ENCODE measurements at regions not wholly inside any gene's neighbourhood (a gene's known extent, or its start where the extent isn't known, plus 50 kb on each side); places are given as distances from the start of the nearest gene placed in this dataset.

DNA sequence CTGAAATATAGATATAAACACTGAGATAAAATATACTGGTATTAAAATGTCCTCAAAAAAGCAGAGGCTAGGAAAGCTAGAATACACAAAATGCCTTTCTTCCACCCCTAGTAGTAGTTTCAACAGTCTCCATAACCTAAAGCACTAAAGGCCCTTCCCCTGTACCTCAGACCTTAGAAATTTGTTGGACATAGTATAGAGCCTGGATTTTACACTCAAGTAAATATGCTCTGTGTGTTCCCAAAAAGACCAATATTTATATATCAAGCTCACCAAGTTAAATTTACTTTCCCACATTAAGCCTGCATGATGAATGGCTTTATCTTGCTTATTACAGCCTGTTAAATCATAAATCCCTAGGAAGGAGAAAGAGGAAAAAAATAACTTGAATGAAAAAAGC, 378.7 kb upstream of the AZI2 start:
- no peak overlapping the region for H3K4me3 ChIP-seq
- H3K27me3 ChIP-seq = no peaks in the 10 kb centered on the region
- intact Hi-C loops (cut with DNase I) = loop anchor here (2.0 to 10.0 kb wide), 8 partner anchors 53 to 253 kb away; no protein-coding TSS in a partner anchor
- no peaks in the 10 kb centered on the region for H3K4me1 ChIP-seq
- no peak for TF ChIP-seq POLR2A (IDR thresholded peaks at IDR 0.05)
- TF ChIP-seq, protein P1, sequence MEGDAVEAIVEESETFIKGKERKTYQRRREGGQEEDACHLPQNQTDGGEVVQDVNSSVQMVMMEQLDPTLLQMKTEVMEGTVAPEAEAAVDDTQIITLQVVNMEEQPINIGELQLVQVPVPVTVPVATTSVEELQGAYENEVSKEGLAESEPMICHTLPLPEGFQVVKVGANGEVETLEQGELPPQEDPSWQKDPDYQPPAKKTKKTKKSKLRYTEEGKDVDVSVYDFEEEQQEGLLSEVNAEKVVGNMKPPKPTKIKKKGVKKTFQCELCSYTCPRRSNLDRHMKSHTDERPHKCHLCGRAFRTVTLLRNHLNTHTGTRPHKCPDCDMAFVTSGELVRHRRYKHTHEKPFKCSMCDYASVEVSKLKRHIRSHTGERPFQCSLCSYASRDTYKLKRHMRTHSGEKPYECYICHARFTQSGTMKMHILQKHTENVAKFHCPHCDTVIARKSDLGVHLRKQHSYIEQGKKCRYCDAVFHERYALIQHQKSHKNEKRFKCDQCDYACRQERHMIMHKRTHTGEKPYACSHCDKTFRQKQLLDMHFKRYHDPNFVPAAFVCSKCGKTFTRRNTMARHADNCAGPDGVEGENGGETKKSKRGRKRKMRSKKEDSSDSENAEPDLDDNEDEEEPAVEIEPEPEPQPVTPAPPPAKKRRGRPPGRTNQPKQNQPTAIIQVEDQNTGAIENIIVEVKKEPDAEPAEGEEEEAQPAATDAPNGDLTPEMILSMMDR (IDR thresholded peaks at IDR 0.05) = no peak
- H3K36me3 ChIP-seq = no peaks in the 10 kb centered on the region
- ATAC-seq = no peak
- no peak overlapping the region for H3K27ac ChIP-seq
- peaks cover 0 to 7% (median 0%) of the 10 kb centered on the region in 12 donors for H3K9me3 ChIP-seq
- no peak for DNase-seq

GRCh38 chr3:28738425-28738824, 389.8 kb upstream of the AZI2 start:
- peaks cover 0 to under 1% (median 0%) of the 10 kb centered on the region in 12 donors for H3K4me1 ChIP-seq
- DNase-seq (no peak), ATAC-seq (no peak)
- no peak overlapping the region for H3K27ac ChIP-seq
- H3K27me3 ChIP-seq = no peaks in the 10 kb centered on the region
- intact Hi-C loops (cut with DNase I) = no loop called here
- no peak overlapping the region for H3K4me3 ChIP-seq
- TF ChIP-seq, protein P1 (IDR thresholded peaks at IDR 0.05) = no peak
- TF ChIP-seq POLR2A (IDR thresholded peaks at IDR 0.05) = no peak
- H3K36me3 ChIP-seq = no peaks in the 10 kb centered on the region
- 55 to 57% (median 57%) methylated on average over 2 of the region's 2 CpGs for WGBS, 4 donors
- peaks cover 0 to 14% (median 1%) of the 10 kb centered on the region in 12 donors for H3K9me3 ChIP-seq

GRCh38 chr3:28739647-28740046, 391.0 kb upstream of the AZI2 start:
- intact Hi-C loops (cut with DNase I) = no loop called here
- WGBS, 4 donors = 48 to 66% (median 59%) methylated on average over 1 of the region's 1 CpG
- Histone ChIP-seq H3K36me3 (no peaks in the 10 kb centered on the region), H3K4me3 (no peak overlapping the region), H3K27me3 (no peaks in the 10 kb centered on the region), H3K4me1 (peaks cover 0 to 12% (median 0%) of the 10 kb centered on the region in 12 donors), H3K27ac (no peak overlapping the region), H3K9me3 (peaks cover 0 to 4% (median 0%) of the 10 kb centered on the region in 12 donors)
- TF ChIP-seq, protein P1 (IDR thresholded peaks at IDR 0.05) = no peak
- no peak for TF ChIP-seq POLR2A (IDR thresholded peaks at IDR 0.05)
- no peak for DNase-seq
- ATAC-seq = no peak

DNA sequence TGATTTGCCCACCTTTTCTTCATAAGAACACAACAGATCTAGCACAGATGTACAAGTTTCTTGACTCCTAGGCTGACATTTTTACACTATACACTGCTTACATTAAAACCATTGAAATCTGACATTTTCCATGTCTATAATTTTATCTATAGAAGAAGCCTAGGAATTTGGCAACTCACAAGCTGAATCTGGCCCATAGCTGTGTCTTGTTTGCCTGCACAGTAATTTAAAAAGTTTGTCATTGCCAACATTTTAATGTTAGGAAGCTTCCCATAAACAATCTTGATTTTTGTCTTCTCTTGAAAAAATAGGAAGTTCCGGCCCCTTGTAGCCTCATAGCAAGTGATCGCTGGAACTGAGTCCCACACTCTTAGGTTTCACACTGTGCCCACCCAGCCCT, 394.6 kb upstream of the AZI2 start:
- ATAC-seq = no peak
- WGBS, 4 donors = 87 to 98% (median 95%) methylated on average over 2 of the region's 2 CpGs
- Histone ChIP-seq H3K9me3 (no peaks in the 10 kb centered on the region), H3K4me1 (peaks cover 0 to 37% (median 13%) of the 10 kb centered on the region in 12 donors), H3K36me3 (no peaks in the 10 kb centered on the region), H3K27me3 (no peaks in the 10 kb centered on the region), H3K27ac (peak overlapping the region in 3 of 12 donors; percentile 21 to 90 (median 89)), H3K4me3 (no peak overlapping the region)
- intact Hi-C loops (cut with DNase I) = no loop called here
- DNase-seq = no peak
- no peak for TF ChIP-seq POLR2A (IDR thresholded peaks at IDR 0.05)
- TF ChIP-seq, protein P1 (IDR thresholded peaks at IDR 0.05) = no peak

Data from heart left ventricle (tissue), 16 donors.